ENCODE measurements at regions not wholly inside any gene's neighbourhood (a gene's known extent, or its start where the extent isn't known, plus 50 kb on each side); places are given as distances from the start of the nearest gene placed in this dataset.

DNA sequence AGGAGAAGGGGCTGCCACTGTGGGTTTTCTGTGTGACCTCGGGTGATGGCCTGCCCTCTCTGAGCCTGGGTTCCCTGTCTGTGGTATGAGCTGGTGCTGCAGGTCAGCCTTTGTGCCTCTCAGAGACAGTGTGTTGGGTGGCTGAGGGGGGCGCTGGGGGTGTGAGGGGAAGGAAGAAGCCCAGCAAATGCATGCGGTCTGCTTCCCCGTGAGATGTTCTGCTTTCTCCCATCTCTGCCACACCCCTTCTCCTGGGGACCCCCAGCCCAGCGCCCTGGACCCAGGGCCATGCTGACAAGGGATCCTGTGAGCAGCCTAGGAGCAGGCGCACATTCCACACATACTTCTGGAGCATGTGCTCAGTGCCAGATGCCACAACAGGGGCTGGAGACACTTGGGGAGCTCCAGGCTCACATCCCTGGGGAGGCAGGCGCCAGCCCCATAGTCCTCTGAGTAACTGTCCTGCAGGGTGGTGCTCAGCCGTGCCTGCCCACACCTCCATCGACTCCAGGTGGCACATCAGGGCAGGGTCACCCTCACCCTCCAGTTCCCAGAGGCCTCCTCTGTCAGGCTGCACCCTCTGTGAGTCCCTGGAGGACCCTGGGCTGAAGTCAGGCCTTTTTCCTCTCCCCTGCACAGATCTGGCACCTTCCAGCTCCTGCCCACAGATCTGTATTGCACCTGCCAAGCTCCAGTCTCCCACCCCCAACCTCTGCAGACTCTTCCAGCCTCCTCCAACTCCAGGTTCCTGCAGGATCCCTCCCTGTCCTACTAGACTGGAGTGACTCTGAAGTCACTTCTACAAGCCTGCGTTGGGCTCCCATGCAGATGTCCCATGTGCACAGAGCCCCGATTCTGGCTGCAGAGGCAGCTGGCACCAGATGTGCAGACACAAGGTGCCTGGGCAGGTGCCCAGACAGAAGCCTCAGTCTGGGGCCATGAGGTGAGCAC is 205.6 kb downstream of the KIF26A start:
- TF ChIP-seq, protein P1, sequence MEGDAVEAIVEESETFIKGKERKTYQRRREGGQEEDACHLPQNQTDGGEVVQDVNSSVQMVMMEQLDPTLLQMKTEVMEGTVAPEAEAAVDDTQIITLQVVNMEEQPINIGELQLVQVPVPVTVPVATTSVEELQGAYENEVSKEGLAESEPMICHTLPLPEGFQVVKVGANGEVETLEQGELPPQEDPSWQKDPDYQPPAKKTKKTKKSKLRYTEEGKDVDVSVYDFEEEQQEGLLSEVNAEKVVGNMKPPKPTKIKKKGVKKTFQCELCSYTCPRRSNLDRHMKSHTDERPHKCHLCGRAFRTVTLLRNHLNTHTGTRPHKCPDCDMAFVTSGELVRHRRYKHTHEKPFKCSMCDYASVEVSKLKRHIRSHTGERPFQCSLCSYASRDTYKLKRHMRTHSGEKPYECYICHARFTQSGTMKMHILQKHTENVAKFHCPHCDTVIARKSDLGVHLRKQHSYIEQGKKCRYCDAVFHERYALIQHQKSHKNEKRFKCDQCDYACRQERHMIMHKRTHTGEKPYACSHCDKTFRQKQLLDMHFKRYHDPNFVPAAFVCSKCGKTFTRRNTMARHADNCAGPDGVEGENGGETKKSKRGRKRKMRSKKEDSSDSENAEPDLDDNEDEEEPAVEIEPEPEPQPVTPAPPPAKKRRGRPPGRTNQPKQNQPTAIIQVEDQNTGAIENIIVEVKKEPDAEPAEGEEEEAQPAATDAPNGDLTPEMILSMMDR (optimal IDR thresholded peaks at IDR 0.05 in 1 of 3, IDR thresholded peaks at IDR 0.05 in 1 of 3, conservative IDR thresholded peaks at IDR 0.05 in 1 of 3; ENCODE audit: extremely low read depth in 1 of 3, insufficient read depth in 2 of 3, low read length in 3 of 3): no peak
- no peak for TF ChIP-seq EZH2 (IDR thresholded peaks at IDR 0.05; ENCODE audit: low read length)
